Superior temporal gyrus (tissue), 1 donor: ENCODE measurements at regions not wholly inside any gene's neighbourhood (a gene's known extent, or its start where the extent isn't known, plus 50 kb on each side); places are given as distances from the start of the nearest gene placed in this dataset.

Experiments
- DNase-seq: peaks from one replicate; pipeline ENCODE4 v3.0.0-alpha.2; 2016; ENCODE audit errors: extremely low spot score

DNA sequence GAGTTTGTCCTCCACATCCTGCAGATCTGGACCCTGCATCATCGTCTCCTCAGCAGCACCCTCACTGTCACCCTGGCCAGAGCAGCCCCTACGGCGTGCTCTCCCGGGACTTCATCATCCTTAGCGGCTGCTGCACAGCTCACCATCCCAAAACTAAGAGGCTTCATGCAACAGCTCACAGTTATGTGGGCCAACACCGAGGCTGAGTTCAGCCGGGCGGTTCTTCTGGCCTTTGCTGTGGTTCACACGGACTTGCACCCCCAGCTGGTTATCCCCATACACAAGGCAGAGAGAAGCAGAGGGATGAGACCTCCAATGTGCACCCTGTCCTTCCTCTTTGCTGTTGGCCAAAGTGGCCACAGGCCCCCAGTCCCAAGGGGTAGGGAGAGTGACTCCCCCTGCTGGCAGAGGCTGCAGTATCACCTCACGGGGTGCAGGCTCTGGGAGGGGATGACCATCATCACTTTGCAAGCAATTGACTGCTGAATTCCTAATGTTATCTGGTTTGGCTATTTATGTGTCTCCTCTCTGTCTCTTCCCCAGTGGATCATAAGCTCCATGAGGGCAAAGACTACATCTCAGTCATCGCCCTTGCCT lies 276.8 kb downstream of the BRD1 start:
- no peak for DNase-seq

DNA sequence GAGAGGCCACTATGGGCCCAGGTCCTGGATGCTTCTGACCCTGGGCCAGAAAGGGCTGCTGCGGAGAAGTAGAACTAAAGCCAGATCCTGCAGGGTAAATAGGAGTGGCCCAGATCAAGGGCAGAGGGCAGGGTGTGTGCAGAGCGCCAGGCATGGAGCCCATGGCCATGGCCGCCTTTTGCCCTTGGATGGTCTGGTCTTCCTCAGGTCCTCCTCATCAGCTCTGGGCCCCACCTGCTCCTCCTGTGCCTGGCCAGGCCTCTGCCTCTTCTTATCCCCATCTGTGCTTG lies 277.6 kb downstream of the BRD1 start:
- no peak for DNase-seq

DNA sequence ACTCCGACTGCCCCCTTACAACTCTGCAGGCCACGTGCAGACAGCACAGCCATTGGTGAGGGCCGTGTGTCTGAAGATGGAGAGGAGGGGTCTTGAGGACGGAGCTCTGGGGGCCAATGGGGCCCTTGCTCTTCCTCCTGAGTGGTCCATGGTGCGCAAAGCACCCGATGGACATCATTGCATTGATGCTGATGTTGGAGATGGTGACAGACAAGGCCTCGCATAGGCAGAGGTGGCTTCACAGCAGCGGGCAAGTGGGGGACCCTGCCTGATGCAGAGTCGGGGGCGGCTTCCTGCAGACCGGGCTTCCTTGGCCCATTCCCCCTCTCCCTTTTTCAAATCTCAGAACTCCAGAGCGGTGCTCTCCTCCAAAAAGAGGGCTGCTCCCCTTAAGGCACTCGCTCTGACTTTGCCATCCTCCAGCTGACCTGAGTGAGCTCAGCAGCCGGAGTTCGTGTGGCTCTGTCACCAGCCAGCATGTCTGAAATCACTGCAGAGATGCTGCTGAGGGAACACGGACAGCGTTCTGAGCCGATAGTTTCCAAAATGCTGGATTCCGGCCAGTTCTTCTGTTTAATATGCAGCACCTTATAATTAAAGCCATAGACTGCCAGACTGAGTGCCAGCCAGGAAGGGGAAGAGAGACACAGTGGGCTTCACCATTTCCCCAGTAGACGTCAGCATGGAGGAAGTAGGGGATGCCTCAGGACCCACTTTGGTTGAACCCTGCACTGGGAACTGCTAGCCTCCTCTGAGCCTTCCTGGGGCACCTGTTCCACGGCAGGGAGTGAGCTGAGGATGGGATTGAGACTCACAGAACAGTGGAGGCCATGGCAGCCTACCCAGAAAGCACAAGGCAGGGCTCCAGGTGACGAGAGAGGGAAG lies 278.2 kb downstream of the BRD1 start:
- no peak for DNase-seq

DNA sequence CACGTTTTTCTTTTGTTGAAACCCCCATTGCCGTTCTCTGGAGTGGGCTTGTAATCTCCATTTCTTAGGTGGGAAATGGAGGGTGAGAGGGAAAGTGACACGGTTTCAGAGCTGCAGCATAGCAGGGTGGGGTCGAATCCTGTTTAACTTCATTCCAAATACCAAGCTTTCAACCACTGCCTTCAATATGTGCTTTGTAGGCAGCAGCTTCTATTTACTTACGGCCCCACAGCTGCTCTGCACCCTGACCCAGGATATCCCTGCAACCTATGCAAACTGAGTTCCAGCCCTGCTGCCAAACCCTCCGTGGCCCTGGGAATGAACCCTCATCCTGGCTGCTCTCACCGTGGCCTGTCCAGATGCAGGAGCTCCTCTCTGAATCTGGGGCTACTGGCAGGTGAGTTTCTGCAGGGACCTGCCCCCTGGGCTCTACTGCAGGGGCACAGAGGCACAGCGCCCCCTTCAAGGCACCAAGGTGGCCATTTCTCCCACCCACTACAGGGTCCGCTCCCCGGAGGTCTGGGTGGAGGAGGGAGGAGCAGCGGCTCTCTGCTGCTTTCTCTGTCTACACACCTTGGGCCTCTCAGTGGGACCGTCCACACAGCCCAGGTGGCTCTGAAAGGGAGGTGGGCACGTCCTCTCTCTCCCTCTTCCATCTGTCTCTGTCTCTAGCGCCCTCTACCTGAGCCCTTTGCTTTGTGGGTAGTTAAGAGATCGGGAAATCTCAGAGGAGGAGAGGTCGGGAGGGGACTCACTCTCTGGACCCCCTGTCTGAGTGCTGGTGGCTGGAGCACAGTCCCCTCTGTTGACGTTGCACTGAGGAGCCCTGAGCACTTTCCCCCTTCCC lies 279.1 kb downstream of the BRD1 start:
- DNase-seq = no peak

DNA sequence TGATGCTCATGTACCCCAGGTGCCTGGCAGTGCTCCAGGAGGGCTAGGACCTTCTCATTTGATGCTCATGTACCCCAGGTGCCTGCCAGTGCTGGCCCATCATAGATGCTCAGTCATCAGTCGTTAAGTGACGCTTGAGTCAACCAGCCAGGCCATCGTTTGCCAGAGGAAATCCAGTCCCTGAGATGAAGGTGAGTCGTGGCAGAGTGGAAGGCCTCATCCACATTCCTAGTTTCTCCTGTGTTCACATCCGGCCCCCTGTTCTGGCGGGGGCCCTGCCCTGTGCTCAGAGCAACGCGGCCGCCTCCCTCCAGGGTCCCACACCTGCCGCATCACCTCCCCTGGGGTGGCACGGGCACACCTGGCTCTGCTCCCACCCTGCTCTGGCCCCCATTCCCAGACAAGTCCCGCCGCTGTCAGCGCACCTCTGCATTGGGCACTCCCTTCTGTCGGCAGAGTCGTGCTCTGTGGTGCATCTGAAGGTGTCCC lies 279.9 kb downstream of the BRD1 start:
- DNase-seq = no peak

- no peak for DNase-seq
Measured at GRCh38 chr22:49546811-49547585, 280.7 kb downstream of the BRD1 start.

DNA sequence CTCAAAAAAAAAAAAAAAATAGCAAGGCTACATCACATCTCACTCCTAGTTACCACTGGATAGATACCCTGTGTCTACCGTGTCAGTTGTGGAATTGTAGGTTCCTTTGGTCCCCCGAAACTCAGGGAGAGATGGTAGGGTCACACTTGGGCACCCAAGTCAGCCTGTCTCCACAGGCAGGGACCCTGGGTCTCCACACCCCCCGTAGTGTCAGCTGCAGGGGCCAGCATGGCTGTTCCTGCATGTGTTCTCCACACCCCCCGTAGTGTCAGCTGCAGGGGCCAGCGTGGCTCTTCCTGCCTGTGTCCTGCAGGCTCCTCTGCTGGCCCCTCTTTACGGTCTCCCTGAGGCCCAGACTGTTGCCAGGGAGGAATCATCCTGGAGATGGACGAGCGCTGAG lies 282.1 kb downstream of the BRD1 start:
- no peak for DNase-seq

GRCh38 chr22:49544286-49544685 lies 283.4 kb downstream of the BRD1 start:
- DNase-seq = no peak

- DNase-seq = no peak
Measured at GRCh38 chr22:49543876-49544275, 283.8 kb downstream of the BRD1 start.

- DNase-seq = no peak
Measured at GRCh38 chr22:49541693-49542230, 285.9 kb downstream of the BRD1 start.

GRCh38 chr22:49540913-49541692 lies 286.6 kb downstream of the BRD1 start:
- no peak for DNase-seq

- no peak for DNase-seq
Measured at GRCh38 chr22:49540084-49540912, 287.4 kb downstream of the BRD1 start.

- no peak for DNase-seq
Measured at GRCh38 chr22:49538006-49538405, 289.7 kb downstream of the BRD1 start.

DNA sequence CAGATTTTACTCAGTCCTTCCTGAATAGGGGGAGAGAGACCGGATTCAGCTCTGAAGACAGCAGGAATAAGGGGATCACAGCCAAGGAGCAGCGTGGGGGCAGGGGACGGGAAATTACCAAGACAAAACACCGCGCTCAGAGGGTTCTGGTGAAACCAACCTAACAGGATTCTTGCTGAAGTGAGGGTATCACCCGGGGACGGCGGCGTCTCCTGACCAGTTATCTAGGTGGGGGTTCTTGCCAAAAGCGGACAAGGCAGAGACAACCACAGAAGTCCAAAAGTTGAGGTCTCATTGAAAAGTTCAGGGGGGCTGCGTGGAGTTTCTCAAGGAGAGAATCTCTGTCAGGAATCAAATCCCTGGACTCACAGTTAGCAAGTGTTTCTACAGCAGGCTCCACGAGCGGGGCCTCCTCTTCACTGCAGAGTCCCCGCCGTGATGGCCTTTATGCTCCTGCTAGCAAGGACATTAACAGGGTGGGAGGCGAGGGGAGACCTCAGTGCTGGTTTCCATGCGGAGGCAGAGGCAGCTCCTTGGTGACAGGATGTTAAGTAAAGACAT lies 291.0 kb downstream of the BRD1 start:
- DNase-seq = no peak

GRCh38 chr22:49535527-49536125 lies 292.0 kb downstream of the BRD1 start:
- no peak for DNase-seq

DNA sequence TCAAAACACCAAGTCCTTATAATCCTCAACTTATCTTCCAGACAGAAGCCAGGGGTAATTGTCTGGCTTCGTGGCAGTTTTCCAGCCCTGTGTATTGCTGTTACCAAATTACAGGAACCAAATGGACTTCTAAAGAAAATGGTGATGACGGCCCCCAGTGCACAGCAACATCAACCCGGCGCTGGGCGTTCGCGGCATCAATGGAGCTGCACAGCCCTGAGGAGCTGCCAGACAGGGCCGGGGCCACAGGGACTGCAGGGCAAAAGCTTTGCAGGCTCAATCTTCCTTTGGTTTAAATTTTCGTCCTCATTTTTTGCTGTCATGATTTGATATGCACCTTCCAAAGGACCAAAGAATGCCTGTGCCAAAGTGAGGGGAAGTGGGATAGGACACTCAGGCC lies 292.5 kb downstream of the BRD1 start:
- no peak for DNase-seq

- no peak for DNase-seq
Measured at GRCh38 chr22:49534386-49534785, 293.3 kb downstream of the BRD1 start.

- no peak for DNase-seq
Measured at GRCh38 chr22:49533886-49534285, 293.8 kb downstream of the BRD1 start.
